ENCODE measurements at regions not wholly inside any gene's neighbourhood (a gene's known extent, or its start where the extent isn't known, plus 50 kb on each side); places are given as distances from the start of the nearest gene placed in this dataset.
"Not testable (repeated sequence)": the region's sequence is repeated elsewhere in the genome, so short reads cannot be mapped to it uniquely, and the experiment has no call there.

DNA sequence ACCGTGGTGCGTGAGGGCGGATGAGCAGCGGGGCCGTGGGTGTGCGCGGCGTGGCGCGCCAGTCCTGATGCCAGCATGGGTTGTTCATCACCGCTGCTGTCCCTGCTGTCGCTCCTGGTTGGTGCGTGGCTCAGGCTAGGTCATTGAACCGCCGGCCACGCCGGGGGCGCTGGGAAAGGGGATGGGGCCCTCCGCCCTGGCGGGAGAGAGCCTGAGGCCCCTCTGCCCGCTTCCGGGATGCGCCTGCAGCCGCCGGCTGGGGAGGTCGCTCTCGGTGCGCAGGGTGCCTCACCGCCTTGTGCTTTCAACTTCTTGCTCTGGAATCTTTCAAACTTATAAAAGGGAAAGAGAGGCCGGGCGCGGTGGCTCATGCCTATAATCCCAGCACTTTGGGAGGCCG, 68.5 kb upstream of the ERV3-1 start:
- CTCF ChIA-PET (ENCODE audit: unreplicated experiment); H3K9me3 ChIP-seq (ENCODE audit: low read length): not testable (repeated sequence)

DNA sequence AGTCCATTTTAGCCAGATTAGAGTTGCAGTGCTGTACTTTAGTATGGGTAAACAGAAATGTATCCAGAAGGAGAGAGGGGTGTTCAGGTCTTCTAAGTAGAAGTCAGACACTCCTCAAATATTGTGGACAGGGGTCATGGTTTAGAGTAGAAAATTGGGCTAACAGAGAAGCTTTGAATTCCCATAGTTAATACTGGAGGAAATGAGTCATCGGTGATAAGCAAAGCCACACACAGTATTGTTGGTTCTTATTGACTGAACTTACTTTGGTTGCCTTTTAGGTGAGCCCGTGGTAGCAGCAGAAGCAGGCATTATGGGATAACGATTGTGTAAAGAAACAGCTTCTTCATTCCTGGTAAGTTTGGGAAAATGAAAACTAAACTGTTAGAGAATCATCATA, 66.7 kb upstream of the ERV3-1 start:
- H4K20me1 ChIP-seq (ENCODE audit: insufficient read depth, low read length); H3K4me3 ChIP-seq (ENCODE audit: low read depth, low read length, poor library complexity, severe bottlenecking); intact Hi-C loops (cut with micrococcal nuclease; ENCODE audit: unreplicated experiment); CTCF ChIA-PET (ENCODE audit: unreplicated experiment); POLR2A ChIA-PET; H3K36me3 ChIP-seq (ENCODE audit: insufficient read depth, low read length); H2AFZ ChIP-seq (ENCODE audit: low read length); H3K9me2 ChIP-seq (ENCODE audit: insufficient read depth, low read length); H3K4me2 ChIP-seq (ENCODE audit: low read length); H3K4me1 ChIP-seq (ENCODE audit: insufficient read depth, low read length, poor library complexity, severe bottlenecking); DNase-seq (ENCODE audit: low spot score); H3K27ac ChIP-seq (ENCODE audit: low read depth, low read length, poor library complexity, severe bottlenecking); H3K9me3 ChIP-seq (ENCODE audit: low read length); H3K79me2 ChIP-seq (ENCODE audit: insufficient read depth, low read depth, low read length): not testable (repeated sequence)
- BruUV-seq (replicated peaks): TSS peak; percentile 71

More for the DNA sequence above, 68.5 kb upstream of the ERV3-1 start:
- DNase-seq (ENCODE audit: low spot score); intact Hi-C loops (cut with micrococcal nuclease; ENCODE audit: unreplicated experiment); H3K79me2 ChIP-seq (ENCODE audit: insufficient read depth, low read depth, low read length); H3K4me1 ChIP-seq (ENCODE audit: insufficient read depth, low read length, poor library complexity, severe bottlenecking); H3K9me2 ChIP-seq (ENCODE audit: insufficient read depth, low read length); H3K4me2 ChIP-seq (ENCODE audit: low read length); H3K4me3 ChIP-seq (ENCODE audit: low read depth, low read length, poor library complexity, severe bottlenecking); H4K20me1 ChIP-seq (ENCODE audit: insufficient read depth, low read length); BruUV-seq (replicated peaks); H2AFZ ChIP-seq (ENCODE audit: low read length); H3K27ac ChIP-seq (ENCODE audit: low read depth, low read length, poor library complexity, severe bottlenecking); H3K36me3 ChIP-seq (ENCODE audit: insufficient read depth, low read length); POLR2A ChIA-PET: not testable (repeated sequence)

DNA sequence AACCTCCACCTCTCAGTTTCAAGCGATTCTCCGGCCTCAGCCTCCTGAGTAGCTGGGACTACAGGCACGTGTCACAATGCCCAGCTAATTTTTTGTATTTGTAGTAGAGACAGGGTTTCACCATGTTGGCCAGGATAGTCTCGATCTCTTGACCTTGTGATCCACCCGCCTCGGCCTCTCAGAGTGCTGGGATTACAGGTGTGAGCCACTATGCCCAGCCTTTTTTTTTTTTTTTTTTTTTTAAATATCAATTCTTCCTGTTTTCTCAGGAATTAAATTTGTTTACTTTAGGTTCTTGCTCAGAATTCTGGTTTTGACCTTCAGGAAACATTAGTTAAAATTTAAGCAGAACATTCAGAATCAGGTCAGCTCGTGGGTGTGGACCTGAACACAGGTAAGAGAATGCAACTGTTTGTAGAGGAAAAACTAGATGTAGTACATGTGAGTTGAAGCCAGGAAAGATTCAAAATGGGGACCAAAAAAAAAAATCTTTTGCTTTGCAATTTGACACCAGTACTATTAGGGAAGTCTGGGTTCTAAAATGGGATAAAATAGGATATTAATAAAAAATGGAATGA, 65.5 kb upstream of the ERV3-1 start:
- H4K20me1 ChIP-seq (ENCODE audit: insufficient read depth, low read length); H3K36me3 ChIP-seq (ENCODE audit: insufficient read depth, low read length); BruUV-seq (replicated peaks); H3K4me3 ChIP-seq (ENCODE audit: low read depth, low read length, poor library complexity, severe bottlenecking); CTCF ChIA-PET (ENCODE audit: unreplicated experiment); H3K9me2 ChIP-seq (ENCODE audit: insufficient read depth, low read length); H3K4me2 ChIP-seq (ENCODE audit: low read length); DNase-seq (ENCODE audit: low spot score); H3K79me2 ChIP-seq (ENCODE audit: insufficient read depth, low read depth, low read length); H2AFZ ChIP-seq (ENCODE audit: low read length); POLR2A ChIA-PET; H3K27ac ChIP-seq (ENCODE audit: low read depth, low read length, poor library complexity, severe bottlenecking); H3K9me3 ChIP-seq (ENCODE audit: low read length); intact Hi-C loops (cut with micrococcal nuclease; ENCODE audit: unreplicated experiment); H3K4me1 ChIP-seq (ENCODE audit: insufficient read depth, low read length, poor library complexity, severe bottlenecking): not testable (repeated sequence)

DNA sequence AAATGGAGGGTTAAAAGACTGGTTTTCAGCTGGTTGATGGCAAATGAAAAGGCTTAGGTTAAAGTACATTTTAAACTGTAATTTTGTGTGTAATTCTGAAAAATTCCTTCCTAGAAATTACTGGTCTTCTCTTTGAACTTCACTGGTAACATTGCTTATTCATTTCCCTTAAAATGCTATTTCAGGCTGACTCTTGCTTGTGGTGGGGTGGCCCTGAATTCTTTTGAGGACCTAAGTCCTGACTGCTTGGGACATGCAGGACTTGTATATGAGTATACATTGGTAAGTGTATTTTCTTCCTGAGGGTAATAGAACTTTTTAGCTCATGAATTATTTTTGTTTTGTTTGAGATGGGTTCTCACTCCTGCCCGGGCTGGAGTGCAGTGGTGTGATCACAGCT, 63.0 kb upstream of the ERV3-1 start:
- H3K27ac ChIP-seq (ENCODE audit: low read depth, low read length, poor library complexity, severe bottlenecking); H3K9me2 ChIP-seq (ENCODE audit: insufficient read depth, low read length); CTCF ChIA-PET (ENCODE audit: unreplicated experiment); BruUV-seq (replicated peaks); DNase-seq (ENCODE audit: low spot score); H3K4me1 ChIP-seq (ENCODE audit: insufficient read depth, low read length, poor library complexity, severe bottlenecking); H2AFZ ChIP-seq (ENCODE audit: low read length); H3K79me2 ChIP-seq (ENCODE audit: insufficient read depth, low read depth, low read length); intact Hi-C loops (cut with micrococcal nuclease; ENCODE audit: unreplicated experiment); POLR2A ChIA-PET; H3K4me3 ChIP-seq (ENCODE audit: low read depth, low read length, poor library complexity, severe bottlenecking); H4K20me1 ChIP-seq (ENCODE audit: insufficient read depth, low read length); H3K4me2 ChIP-seq (ENCODE audit: low read length); H3K9me3 ChIP-seq (ENCODE audit: low read length): not testable (repeated sequence)
- peaks cover 15% of the 10 kb centered on the region; the same call in 1 of the 2 replicates for H3K36me3 ChIP-seq (ENCODE audit: insufficient read depth, low read length)

DNA sequence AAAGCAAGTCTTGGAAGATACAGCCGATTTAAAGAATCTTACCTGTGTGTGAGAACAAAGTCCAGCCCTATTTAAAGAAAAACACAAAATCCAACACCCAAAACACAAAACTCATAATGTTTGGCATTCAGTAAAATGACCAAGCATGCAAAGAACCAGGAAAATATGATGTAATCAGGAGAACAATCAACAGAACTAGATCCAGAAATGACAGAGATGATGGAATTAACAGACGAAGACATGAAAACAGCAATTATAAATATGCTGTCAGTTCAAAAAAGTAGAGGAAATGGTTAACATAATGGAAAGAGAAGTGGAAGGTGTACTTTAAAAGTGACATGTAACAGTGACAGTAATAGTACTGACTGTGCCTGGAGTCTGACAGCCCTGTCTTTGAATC, 56.1 kb upstream of the ERV3-1 start:
- H3K4me2 ChIP-seq (ENCODE audit: low read length); H3K9me3 ChIP-seq (ENCODE audit: low read length); H4K20me1 ChIP-seq (ENCODE audit: insufficient read depth, low read length); H3K27ac ChIP-seq (ENCODE audit: low read depth, low read length, poor library complexity, severe bottlenecking); H2AFZ ChIP-seq (ENCODE audit: low read length); H3K4me1 ChIP-seq (ENCODE audit: insufficient read depth, low read length, poor library complexity, severe bottlenecking); intact Hi-C loops (cut with micrococcal nuclease; ENCODE audit: unreplicated experiment); H3K79me2 ChIP-seq (ENCODE audit: insufficient read depth, low read depth, low read length); CTCF ChIA-PET (ENCODE audit: unreplicated experiment); BruUV-seq (replicated peaks); H3K4me3 ChIP-seq (ENCODE audit: low read depth, low read length, poor library complexity, severe bottlenecking); POLR2A ChIA-PET; DNase-seq (ENCODE audit: low spot score); H3K9me2 ChIP-seq (ENCODE audit: insufficient read depth, low read length): not testable (repeated sequence)
- H3K36me3 ChIP-seq (ENCODE audit: insufficient read depth, low read length): peaks cover 12% of the 10 kb centered on the region

DNA sequence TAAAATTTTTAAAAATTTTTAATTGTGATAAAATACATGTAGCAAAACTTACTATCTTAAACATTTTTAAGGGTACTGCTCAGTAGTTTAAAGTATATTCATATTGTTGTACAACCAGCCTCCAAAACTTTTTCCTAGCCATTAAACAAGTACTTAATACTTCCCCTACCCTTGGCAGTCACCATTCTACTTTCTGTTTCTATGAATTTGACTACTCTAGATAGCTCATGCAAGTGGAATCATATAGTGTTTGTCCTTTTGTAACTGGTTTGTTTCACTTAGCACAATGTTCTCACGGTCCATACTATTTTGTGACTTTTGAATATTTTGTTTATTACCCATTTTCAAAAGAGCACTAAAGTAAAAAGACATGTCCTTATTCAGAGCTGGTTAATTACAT, 52.8 kb upstream of the ERV3-1 start:
- H3K9me2 ChIP-seq (ENCODE audit: insufficient read depth, low read length); H2AFZ ChIP-seq (ENCODE audit: low read length); H3K4me3 ChIP-seq (ENCODE audit: low read depth, low read length, poor library complexity, severe bottlenecking); H3K27ac ChIP-seq (ENCODE audit: low read depth, low read length, poor library complexity, severe bottlenecking); DNase-seq (ENCODE audit: low spot score); H3K4me1 ChIP-seq (ENCODE audit: insufficient read depth, low read length, poor library complexity, severe bottlenecking); POLR2A ChIA-PET; H3K9me3 ChIP-seq (ENCODE audit: low read length); CTCF ChIA-PET (ENCODE audit: unreplicated experiment); H4K20me1 ChIP-seq (ENCODE audit: insufficient read depth, low read length); BruUV-seq (replicated peaks); intact Hi-C loops (cut with micrococcal nuclease; ENCODE audit: unreplicated experiment); H3K79me2 ChIP-seq (ENCODE audit: insufficient read depth, low read depth, low read length); H3K4me2 ChIP-seq (ENCODE audit: low read length): not testable (repeated sequence)
- peaks cover 16% of the 10 kb centered on the region for H3K36me3 ChIP-seq (ENCODE audit: insufficient read depth, low read length)
